ENCODE measurements at regions not wholly inside any gene's neighbourhood (a gene's known extent, or its start where the extent isn't known, plus 50 kb on each side); places are given as distances from the start of the nearest gene placed in this dataset.
"Not testable (repeated sequence)": the region's sequence is repeated elsewhere in the genome, so short reads cannot be mapped to it uniquely, and the experiment has no call there.

DNA sequence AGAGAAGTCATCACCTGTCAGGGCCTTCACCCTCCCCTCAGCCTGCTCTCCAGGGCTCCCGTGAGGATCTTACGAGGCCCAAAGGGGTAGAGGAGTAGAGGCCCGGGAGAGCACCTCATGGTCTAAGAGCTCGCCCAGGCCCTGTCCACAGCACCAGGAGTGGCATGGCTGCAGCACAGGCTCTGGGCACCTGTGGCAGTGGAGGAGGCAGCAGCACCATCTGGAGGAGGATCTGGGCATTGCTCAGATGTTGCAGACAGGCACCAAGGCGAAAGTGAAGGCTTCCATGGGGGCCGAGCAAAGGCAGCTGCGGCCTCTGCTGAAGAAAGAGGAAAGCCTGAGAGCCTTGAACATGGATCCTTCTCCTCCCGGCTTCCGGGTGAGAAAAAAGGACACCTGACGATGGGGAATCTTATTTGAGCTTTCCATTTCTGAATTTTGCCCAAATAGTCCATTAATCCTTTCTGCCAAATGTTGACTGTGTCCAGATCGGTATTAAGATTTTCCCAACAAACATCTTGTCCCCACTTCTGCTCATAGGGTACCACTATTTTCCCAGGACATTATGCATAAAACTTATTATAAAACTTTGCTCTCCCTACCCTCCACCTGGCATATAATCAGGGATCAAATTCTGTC, 604.7 kb downstream of the PTPRC start:
- no peak for DNase-seq

GRCh38 chr1:199245946-199246345, 607.1 kb downstream of the PTPRC start:
- no peak for DNase-seq

DNA sequence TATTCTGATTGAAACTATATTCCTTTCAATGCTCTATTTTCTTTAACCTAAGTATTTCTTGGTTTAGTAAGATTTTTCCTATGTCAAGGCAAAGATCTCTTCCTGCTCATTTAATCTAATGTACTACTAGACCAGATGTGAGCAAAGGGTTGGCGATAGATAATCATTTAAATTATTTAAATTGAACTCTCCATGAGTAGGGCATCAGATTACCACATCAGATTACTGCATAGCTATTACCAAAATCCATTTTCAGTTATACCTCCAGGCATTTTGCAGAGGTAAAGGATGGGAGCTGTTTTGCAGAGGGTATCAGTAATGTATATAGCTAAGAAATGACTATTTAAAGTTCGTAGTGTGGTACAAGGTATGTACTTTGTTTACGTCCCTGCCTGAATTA, 607.9 kb downstream of the PTPRC start:
- DNase-seq, result no peak

- no peak for DNase-seq
Observed at GRCh38 chr1:199247891-199248290, 609.1 kb downstream of the PTPRC start.

DNA sequence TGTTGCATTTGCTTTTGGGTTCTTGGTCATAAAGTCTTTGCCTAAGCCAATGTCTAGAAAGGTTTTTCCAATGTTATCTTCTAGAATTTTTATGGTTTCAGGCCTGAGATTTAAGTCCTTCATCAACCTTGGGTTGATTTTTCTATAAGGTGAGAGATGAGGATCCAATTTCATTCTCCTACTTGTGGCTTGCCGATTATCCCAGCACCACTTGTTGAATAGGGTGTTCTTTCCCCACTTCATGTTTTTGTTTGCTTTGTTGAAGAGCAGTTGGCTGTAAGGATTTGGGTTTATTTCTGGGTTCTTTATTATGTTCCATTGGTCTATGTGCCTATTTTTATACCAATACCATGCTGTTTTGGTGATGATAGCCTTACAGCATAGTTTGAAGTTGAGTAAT, 615.2 kb downstream of the PTPRC start:
- not testable (repeated sequence) for DNase-seq

DNA sequence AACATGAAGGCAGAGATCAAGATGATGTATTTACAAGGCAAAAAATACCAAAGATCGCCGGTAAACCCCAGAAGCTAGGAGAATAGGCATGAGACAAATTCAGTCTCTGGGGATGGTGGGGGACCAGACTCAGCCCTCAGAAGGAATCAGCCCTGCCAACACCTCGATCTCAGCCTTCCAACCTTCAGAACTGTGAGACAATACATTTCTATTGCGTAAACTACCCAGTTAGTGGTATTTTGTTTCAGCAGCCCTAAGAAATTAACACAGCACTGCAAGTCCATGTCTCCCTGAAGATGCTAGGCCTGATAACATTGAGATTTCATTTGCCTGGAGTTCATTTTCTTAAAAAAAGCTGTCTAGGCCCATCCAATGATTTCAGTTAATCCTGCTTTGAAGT, 622.5 kb downstream of the PTPRC start:
- no peak for DNase-seq

DNA sequence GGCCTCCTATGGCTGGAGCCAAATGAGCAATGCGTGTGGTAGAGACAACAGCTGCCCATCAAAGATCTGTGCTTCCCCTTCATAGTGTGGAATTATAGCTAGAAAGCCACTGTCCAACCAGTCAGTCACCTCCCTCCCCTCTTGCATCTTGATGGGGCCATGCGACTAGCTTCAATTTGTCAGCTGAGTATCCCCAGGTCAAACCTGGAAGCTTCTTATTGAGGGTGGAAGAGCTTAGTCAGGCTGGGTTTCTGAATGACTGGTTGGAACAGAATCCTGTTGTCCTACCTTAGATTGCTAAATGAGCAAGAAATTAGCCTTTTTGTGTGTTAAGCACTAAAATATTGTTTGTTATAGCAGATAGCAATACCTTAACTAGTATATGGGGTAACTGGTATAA, 625.4 kb downstream of the PTPRC start:
- no peak for DNase-seq

GRCh38 chr1:199264911-199265310, 626.1 kb downstream of the PTPRC start:
- no peak for DNase-seq

- no peak for DNase-seq
Observed at GRCh38 chr1:199265319-199265718, 626.5 kb downstream of the PTPRC start.

GRCh38 chr1:199269241-199269640, 630.4 kb downstream of the PTPRC start:
- DNase-seq, result no peak

DNA sequence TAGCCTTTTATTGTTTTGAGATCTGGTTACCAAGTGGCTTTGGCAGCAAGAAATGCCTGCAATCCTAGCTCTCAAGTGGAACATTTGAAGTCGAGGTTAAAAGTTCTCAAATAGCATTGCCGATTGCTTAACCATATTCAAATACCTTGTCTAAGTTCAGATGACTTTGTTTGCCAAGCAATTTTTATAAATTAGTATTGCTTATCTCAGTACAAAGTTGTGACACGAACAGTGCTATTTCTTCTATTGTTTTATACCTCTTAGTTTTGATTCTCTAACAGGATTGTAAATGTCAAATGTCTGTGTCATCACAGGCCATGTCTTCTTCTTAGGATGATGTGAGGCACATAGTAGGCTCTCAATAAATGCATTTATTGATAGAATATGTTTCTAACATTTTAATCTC, 633.3 kb downstream of the PTPRC start:
- no peak for DNase-seq

- no peak for DNase-seq
Observed at GRCh38 chr1:199272628-199273086, 633.8 kb downstream of the PTPRC start.

- no peak for DNase-seq
Observed at GRCh38 chr1:199273837-199274379, 635.1 kb downstream of the PTPRC start.

- DNase-seq, result no peak
Observed at GRCh38 chr1:199279067-199279466, 640.2 kb downstream of the PTPRC start.

- no peak for DNase-seq
Observed at GRCh38 chr1:199279872-199280645, 641.2 kb downstream of the PTPRC start.

DNA sequence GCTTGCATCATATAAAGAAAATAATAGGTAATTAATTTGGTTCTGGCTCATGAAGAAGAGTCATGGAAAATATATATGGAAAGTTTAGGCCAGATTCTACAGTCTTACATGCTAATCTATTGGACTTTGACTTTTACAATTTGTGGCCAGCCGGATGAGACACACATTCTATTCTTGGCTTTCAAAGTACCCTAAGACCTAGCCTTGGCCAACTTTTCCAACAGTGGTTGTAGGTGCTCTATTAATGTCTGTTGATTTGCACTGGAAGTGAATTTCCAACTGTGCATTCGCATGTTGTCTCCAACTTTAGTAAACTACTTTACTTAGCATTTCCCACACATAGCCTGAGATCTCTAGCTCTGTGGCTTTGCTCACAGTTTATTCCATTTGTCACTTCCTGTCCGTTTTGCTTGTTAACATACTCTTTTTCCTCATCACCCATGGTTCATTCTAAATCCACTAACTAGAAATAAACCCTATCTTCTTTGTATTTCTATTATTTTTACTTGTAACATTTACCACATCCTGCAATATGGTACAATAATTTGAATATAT, 644.0 kb downstream of the PTPRC start:
- no peak for DNase-seq

- DNase-seq, result no peak
Observed at GRCh38 chr1:199283794-199284193, 645.0 kb downstream of the PTPRC start.

- DNase-seq, result no peak
Observed at GRCh38 chr1:199287206-199287605, 648.4 kb downstream of the PTPRC start.

DNA sequence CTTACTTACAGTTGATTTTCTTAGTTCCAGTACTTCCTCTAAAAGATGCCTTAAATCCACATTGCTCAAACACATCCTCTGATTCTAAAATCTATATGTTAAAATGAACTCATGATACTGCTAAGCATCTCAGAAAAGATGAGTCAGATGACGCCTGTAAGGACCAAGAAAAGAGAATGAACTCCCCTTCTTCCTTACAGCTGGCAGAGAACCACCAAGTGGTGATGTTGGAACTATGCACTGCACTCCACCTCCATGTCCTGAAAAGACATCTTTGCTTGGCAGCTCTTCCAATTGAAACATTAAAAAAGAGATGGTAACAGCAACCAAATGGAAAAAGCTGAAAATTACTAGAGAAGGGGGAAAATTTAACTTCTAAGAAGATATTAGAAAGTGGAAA, 648.8 kb downstream of the PTPRC start:
- no peak for DNase-seq

DNA sequence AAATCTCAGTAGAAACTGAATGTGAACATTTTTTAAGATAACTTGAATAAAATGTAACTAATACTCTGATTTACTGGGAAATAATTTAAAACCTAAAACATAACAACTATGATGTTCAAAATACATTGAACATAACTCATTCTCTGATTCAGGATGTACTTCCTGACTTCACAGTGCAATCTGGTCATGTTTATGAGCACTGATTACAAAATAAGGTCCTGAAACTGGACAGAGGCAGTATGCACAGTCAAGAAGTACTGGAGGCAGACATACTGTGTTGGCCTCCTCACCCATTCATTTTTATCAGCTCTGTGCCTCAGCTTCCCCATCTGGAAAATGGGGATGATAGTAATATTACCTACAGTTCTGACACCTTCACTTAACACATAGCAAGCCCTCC, 651.3 kb downstream of the PTPRC start:
- no peak for DNase-seq

DNA sequence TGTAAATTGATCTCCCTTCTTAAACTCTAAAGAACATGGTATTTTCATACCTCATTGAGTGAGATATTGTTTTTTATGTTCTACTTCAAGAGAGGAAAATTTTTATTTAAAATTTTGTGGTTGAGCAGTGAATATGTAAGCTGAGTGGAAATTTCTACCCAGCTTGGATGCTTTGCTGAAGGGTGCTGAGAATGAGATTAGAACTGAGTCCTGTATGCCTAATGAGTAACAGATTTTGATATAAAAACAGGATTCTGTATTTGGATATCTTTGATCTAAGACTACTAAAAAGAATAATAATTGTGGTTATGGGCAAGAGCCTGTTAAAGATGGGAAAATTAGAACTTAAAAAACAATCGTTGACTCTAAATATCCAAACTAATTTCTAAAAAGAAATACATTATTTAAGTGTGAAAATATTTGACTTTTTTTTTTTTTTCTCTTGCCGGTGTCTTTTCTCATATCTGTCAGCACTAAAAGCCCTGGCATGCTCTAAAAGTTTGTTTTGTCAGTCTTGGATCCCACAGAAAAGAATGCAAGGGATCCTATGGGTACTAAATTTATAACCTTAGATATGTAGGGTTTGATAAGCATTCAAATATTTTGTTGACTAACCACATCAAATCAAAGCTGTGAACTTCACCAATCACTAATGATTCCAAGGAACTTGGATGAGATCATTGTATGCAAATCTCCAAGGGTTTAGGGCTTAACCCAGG, 652.3 kb downstream of the PTPRC start:
- no peak for DNase-seq

DNA sequence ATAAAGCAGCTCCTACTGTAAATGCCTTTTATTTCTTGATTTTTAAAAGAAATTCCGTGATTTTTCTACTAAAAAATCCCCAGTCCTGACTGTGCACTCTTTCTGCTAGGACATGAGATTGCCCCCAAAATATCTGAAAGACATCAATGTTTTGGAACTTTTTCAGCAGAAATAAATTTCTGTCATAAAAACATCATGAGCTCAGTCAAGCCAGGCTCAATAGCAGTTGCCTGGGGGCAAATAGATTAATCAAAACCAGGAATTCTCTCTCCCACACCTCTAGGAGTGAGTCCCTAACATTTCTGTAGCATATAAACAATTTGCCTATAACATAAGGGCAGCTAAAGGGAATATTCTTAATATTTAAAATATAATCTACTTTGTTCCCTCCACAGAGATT, 654.1 kb downstream of the PTPRC start:
- no peak for DNase-seq

DNA sequence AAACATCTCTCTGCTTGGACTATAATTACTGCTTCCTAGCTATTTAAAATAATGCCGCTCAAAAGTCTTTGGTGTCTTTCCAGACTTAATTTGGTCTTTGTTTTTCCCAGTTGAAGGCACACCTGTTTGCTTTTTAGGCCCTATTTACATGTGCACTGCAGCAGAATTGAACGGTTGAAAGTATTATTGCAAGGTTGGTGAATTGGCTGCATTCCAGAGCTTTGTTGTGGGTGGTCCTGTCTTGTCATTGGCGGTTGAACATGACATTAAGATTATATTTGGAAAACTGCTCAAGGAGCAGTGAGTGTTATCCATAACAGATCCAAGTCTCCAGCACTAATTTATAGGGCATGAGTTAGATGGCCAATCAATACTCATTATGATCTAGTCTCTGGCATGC, 656.3 kb downstream of the PTPRC start:
- no peak for DNase-seq

All from GOT3 (cell line).